ENCODE measurements at regions not wholly inside any gene's neighbourhood (a gene's known extent, or its start where the extent isn't known, plus 50 kb on each side); places are given as distances from the start of the nearest gene placed in this dataset.

DNA sequence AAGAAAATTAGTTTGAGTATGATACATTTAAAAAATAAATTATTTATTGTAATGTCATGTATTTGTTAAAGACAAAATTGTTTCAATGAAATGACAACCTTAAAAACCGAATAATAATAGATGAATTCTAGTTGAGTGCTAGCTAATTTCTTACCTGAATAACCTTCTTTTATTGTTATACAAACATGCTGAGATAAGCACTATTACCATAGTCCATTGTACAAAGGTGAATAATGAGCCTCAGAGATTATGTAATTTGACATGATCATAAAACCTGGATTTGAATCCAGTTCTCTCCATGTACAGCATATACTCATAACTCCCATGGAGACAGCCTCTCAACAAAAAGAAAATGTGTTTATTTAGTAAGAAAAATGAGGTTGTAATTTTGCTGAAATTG, 1512.9 kb downstream of the PCDH19 start:
- Histone ChIP-seq H4K5ac (ENCODE audit: insufficient read length, low read depth, low read length) (no peak overlapping the region), H3K4ac (replicated peaks; ENCODE audit: insufficient read length, low read depth, low read length) (no peak overlapping the region), H2AK5ac (ENCODE audit: low read depth, low read length) (no peak overlapping the region), H3K14ac (ENCODE audit: insufficient read length) (no peak overlapping the region), H2AFZ (ENCODE audit: low read length) (no peak overlapping the region), H4K20me1 (replicated peaks in 1 of 2; ENCODE audit: control insufficient read depth in 1 of 2, insufficient read depth in 2 of 2, low read length in 2 of 2) (no peaks in the 10 kb centered on the region), H3K36me3 (ENCODE audit: control insufficient read depth in 2 of 4, insufficient read depth in 4 of 4, low read length in 3 of 4) (no peaks in the 10 kb centered on the region), H3K56ac (replicated peaks; ENCODE audit: insufficient read length, low read depth, low read length) (no peak overlapping the region), H4K8ac (ENCODE audit: extremely low read depth, insufficient read depth, low read length) (no peak overlapping the region), H3K4me3 (ENCODE audit: extremely low read depth in 1 of 4, insufficient read depth in 2 of 4, low read depth in 3 of 4, low read length in 4 of 4) (no peak overlapping the region), H3K18ac (ENCODE audit: extremely low read depth, low read length) (no peak overlapping the region), H3K79me2 (ENCODE audit: control insufficient read depth in 1 of 2, insufficient read depth in 2 of 2, low read length in 2 of 2) (no peaks in the 10 kb centered on the region), H2BK20ac (ENCODE audit: low read length) (no peak overlapping the region), H3K9me3 (ENCODE audit: insufficient read depth in 2 of 2, low read depth in 1 of 2, low read length in 1 of 2) (no peaks in the 10 kb centered on the region), H4K91ac (replicated peaks; ENCODE audit: insufficient read length, low read length) (no peak overlapping the region), H3K79me1 (ENCODE audit: low read depth, low read length) (no peaks in the 10 kb centered on the region), H3K4me1 (replicated peaks in 1 of 4; ENCODE audit: control insufficient read depth in 3 of 4, insufficient read depth in 4 of 4, low read length in 3 of 4) (peaks cover 0 to 2% (median 0%) of the 10 kb centered on the region in 4 experiments; a peak in 1 of 7 replicates), H2BK15ac (ENCODE audit: low read length) (no peak overlapping the region), H3K23ac (ENCODE audit: insufficient read length) (no peak overlapping the region), H3K27ac (ENCODE audit: low read depth, low read length) (no peak overlapping the region), H3K4me2 (ENCODE audit: insufficient read depth in 1 of 2, low read depth in 2 of 2, low read length in 2 of 2) (no peak overlapping the region), H3K9ac (replicated peaks in 1 of 4; ENCODE audit: extremely low read depth in 1 of 4, low read depth in 3 of 4, low read length in 3 of 4) (no peak overlapping the region), H2BK5ac (ENCODE audit: low read depth, low read length) (no peak overlapping the region), H3K23me2 (ENCODE audit: low read depth, low read length) (no peaks in the 10 kb centered on the region), H2BK12ac (ENCODE audit: low read depth, low read length) (no peak overlapping the region), H2BK120ac (replicated peaks; ENCODE audit: low read depth, low read length) (no peak overlapping the region), H3K27me3 (replicated peaks in 1 of 4; ENCODE audit: control insufficient read depth in 3 of 4, extremely low read depth in 1 of 4, insufficient read depth in 3 of 4, low read length in 3 of 4) (no peaks in the 10 kb centered on the region)
- POLR2A ChIA-PET (ENCODE audit: partially characterized antibody), result no interaction called here
- DNase-seq (ENCODE audit: low read depth in 1 of 2, low spot score in 2 of 2) (no peak), FAIRE-seq (no peak)
- TF ChIP-seq SAP30 (IDR thresholded peaks at IDR 0.05; ENCODE audit: insufficient read depth, insufficient replicate concordance, low read length) (no peak), SP2 (IDR thresholded peaks at IDR 0.05; ENCODE audit: low read length) (no peak), SP1 (IDR thresholded peaks at IDR 0.05; ENCODE audit: low read depth, low read length) (no peak), SIRT6 (IDR thresholded peaks at IDR 0.05; ENCODE audit: low read length) (no peak), KDM4A (IDR thresholded peaks at IDR 0.05; ENCODE audit: low read depth, low read length, severe bottlenecking) (no peak), CREB1 (IDR thresholded peaks at IDR 0.05) (no peak)
- TF ChIP-seq, protein P1, sequence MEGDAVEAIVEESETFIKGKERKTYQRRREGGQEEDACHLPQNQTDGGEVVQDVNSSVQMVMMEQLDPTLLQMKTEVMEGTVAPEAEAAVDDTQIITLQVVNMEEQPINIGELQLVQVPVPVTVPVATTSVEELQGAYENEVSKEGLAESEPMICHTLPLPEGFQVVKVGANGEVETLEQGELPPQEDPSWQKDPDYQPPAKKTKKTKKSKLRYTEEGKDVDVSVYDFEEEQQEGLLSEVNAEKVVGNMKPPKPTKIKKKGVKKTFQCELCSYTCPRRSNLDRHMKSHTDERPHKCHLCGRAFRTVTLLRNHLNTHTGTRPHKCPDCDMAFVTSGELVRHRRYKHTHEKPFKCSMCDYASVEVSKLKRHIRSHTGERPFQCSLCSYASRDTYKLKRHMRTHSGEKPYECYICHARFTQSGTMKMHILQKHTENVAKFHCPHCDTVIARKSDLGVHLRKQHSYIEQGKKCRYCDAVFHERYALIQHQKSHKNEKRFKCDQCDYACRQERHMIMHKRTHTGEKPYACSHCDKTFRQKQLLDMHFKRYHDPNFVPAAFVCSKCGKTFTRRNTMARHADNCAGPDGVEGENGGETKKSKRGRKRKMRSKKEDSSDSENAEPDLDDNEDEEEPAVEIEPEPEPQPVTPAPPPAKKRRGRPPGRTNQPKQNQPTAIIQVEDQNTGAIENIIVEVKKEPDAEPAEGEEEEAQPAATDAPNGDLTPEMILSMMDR (IDR thresholded peaks at IDR 0.05; ENCODE audit: control extremely low read depth in 1 of 3, insufficient read depth in 1 of 3, low read depth in 1 of 3, low read length in 3 of 3), result no peak
- 77% methylated on average over 1 of the region's 1 CpG; no CpG with 5 or more reads in 1 of the 2 experiments for WGBS, 2 experiments (ENCODE audit: extremely low coverage in 1 of 2, insufficient coverage in 1 of 2, insufficient read length in 1 of 2, insufficient replicate concordance in 2 of 2, low coverage in 1 of 2, low lambda C conversion rate in 2 of 2, missing lambda C conversion rate in 1 of 2)
- CTCF ChIA-PET (ENCODE audit: partially characterized antibody), result no interaction called here

Measured in H1 (cell line).